Activated T-helper 2 cell treated with anti-CD3 and anti-CD28 coated beads, Interferon-gamma antibody, Interleukin-2, Interleukin-4, amounts not matched to agents 10 μg/mL and 5 μg/mL and 100 μg/mL, durations not matched to agents 14 hours and 24 hours and 36 hours (primary cell): ENCODE measurements at regions not wholly inside any gene's neighbourhood (a gene's known extent, or its start where the extent isn't known, plus 50 kb on each side); places are given as distances from the start of the nearest gene placed in this dataset.

Experiments used
- DNase-seq: peaks from one replicate; pipeline ENCODE4 v3.0.0; 2021; ENCODE audit warnings: low spot score
- H3K27ac Mint-ChIP-seq: one replicate; pipeline ENCODE4 v1.8.0; 2021; ENCODE audit warnings: mixed read lengths
- H3K27me3 Mint-ChIP-seq: one replicate; pipeline ENCODE4 v1.8.0; 2021; ENCODE audit warnings: low read depth, mixed read lengths
- H3K36me3 Mint-ChIP-seq: one replicate; pipeline ENCODE4 v1.8.0; 2021; ENCODE audit warnings: low read depth, mixed read lengths
- H3K4me1 Mint-ChIP-seq: one replicate; pipeline ENCODE4 v1.8.0; 2021; ENCODE audit warnings: low read depth, mixed read lengths
- H3K4me3 Mint-ChIP-seq: one replicate; pipeline ENCODE4 v1.8.0; 2021; ENCODE audit warnings: low read depth, mild to moderate bottlenecking, moderate library complexity, mixed read lengths
- H3K9me3 Mint-ChIP-seq: one replicate; pipeline ENCODE4 v1.8.0; 2021; ENCODE audit warnings: mixed read lengths
- intact Hi-C: fragments of 100-400 bp; cut with micrococcal nuclease; formaldehyde crosslinking; loops from one replicate; pipeline ENCODE4 v1.15.1; 2023

GRCh38 chr13:63344711-63345110 is 1929.1 kb upstream of the PCDH20 start:
- no peak overlapping the region for H3K27ac Mint-ChIP-seq
- H3K36me3 Mint-ChIP-seq = no peaks in the 10 kb centered on the region
- no peaks in the 10 kb centered on the region for H3K4me1 Mint-ChIP-seq
- DNase-seq = no peak
- no peaks in the 10 kb centered on the region for H3K27me3 Mint-ChIP-seq
- H3K9me3 Mint-ChIP-seq = peaks cover 22% of the 10 kb centered on the region
- H3K4me3 Mint-ChIP-seq = no peak overlapping the region
- intact Hi-C loops = no loop called here

- intact Hi-C loops = no loop called here
- H3K4me1 Mint-ChIP-seq = no peaks in the 10 kb centered on the region
- H3K27me3 Mint-ChIP-seq = no peaks in the 10 kb centered on the region
These were observed 1922.3 kb upstream of the PCDH20 start for GRCh38 chr13:63337921-63338320.

DNA sequence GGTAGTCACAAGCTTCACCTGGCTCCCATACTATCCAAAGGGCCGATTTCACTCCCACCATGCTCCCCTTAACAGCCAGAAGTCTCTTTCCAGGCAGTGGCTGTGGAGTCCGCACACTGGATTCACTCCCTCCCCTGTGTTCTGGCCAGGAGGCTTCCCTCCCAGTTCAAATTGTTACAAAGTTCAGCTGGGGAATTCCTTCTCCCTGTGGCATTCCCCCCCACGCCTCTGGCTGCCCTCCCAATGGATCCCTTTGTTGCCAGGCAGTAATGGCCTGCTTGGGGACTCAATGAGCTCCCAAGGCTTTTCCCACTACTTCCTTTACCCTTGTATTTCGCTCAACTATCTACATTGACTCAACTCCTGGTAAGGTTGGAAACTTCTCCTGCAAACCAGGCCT is 1921.4 kb upstream of the PCDH20 start:
- Mint-ChIP-seq H3K4me3 (no peak overlapping the region), H3K27me3 (no peaks in the 10 kb centered on the region), H3K4me1 (no peaks in the 10 kb centered on the region), H3K27ac (no peak overlapping the region), H3K36me3 (no peaks in the 10 kb centered on the region), H3K9me3 (peaks cover 40% of the 10 kb centered on the region)
- DNase-seq = no peak
- intact Hi-C loops = no loop called here

More at GRCh38 chr13:63337921-63338320, 1922.3 kb upstream of the PCDH20 start:
- no peak overlapping the region for H3K27ac Mint-ChIP-seq
- peaks cover 38% of the 10 kb centered on the region for H3K9me3 Mint-ChIP-seq
- H3K4me3 Mint-ChIP-seq = no peak overlapping the region
- no peak for DNase-seq
- H3K36me3 Mint-ChIP-seq = no peaks in the 10 kb centered on the region

GRCh38 chr13:63336549-63336948 is 1920.9 kb upstream of the PCDH20 start:
- DNase-seq = no peak
- Mint-ChIP-seq H3K36me3 (no peaks in the 10 kb centered on the region), H3K9me3 (peaks cover 40% of the 10 kb centered on the region), H3K4me3 (no peak overlapping the region), H3K4me1 (no peaks in the 10 kb centered on the region), H3K27ac (no peak overlapping the region), H3K27me3 (no peaks in the 10 kb centered on the region)
- intact Hi-C loops = no loop called here

GRCh38 chr13:63327584-63327983 is 1911.9 kb upstream of the PCDH20 start:
- Mint-ChIP-seq H3K4me1 (no peaks in the 10 kb centered on the region), H3K9me3 (peaks cover 15% of the 10 kb centered on the region), H3K27ac (no peak overlapping the region), H3K27me3 (no peaks in the 10 kb centered on the region), H3K36me3 (no peaks in the 10 kb centered on the region), H3K4me3 (no peak overlapping the region)
- intact Hi-C loops = no loop called here
- no peak for DNase-seq

DNA sequence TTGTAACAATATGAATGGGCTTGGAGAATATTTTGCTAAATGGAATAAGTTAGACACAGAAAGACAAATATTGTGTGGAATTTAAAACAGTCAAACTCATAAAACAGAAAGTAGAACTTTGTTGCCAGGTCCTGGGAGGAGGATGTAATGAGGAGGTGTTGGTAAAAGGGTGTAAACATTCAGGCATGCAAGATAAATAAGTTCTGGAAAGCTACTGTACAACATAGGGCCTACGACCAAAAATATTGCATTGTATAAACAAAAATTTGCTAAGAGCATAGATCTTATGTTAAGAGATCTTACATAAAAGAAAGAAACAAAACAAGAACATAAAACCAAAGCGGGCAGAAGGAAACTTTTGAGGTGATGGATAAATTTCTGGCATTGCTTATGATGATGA is 1907.8 kb upstream of the PCDH20 start:
- no peak overlapping the region for H3K27ac Mint-ChIP-seq
- peaks cover 7% of the 10 kb centered on the region for H3K9me3 Mint-ChIP-seq
- H3K4me1 Mint-ChIP-seq = no peaks in the 10 kb centered on the region
- no peaks in the 10 kb centered on the region for H3K27me3 Mint-ChIP-seq
- no peak for DNase-seq
- no peak overlapping the region for H3K4me3 Mint-ChIP-seq
- H3K36me3 Mint-ChIP-seq = no peaks in the 10 kb centered on the region
- intact Hi-C loops = no loop called here

DNA sequence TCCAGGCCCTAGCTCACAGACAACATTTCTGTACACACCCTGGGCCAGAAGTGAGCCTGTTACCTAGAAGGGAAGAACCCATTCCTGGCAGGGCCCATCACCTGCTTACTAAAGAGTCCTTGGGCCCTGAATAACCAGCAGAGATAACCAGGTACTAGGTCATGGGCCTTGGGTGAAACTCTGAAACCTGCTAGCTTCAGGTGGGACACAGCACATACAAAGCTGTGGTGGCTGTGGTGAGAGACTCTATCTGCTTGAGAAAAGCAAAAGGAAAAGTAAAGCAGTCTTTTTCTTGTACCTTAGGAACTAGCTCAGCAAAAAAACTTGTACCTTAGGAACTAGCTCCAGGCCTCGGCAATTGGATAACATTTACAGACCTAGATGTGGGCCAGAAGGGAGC is 1895.9 kb upstream of the PCDH20 start:
- Mint-ChIP-seq H3K27me3 (no peaks in the 10 kb centered on the region), H3K4me1 (no peaks in the 10 kb centered on the region)

GRCh38 chr13:63308549-63309165 is 1893.0 kb upstream of the PCDH20 start:
- no peak for DNase-seq
- H3K4me3 Mint-ChIP-seq = no peak overlapping the region
- intact Hi-C loops = no loop called here
- H3K4me1 Mint-ChIP-seq = no peaks in the 10 kb centered on the region
- no peaks in the 10 kb centered on the region for H3K27me3 Mint-ChIP-seq
- H3K9me3 Mint-ChIP-seq = peaks cover 37% of the 10 kb centered on the region
- H3K27ac Mint-ChIP-seq = no peak overlapping the region
- H3K36me3 Mint-ChIP-seq = no peaks in the 10 kb centered on the region

More for the DNA sequence above, 1895.9 kb upstream of the PCDH20 start:
- no peak overlapping the region for H3K4me3 Mint-ChIP-seq
- intact Hi-C loops = no loop called here
- H3K9me3 Mint-ChIP-seq = peaks cover 23% of the 10 kb centered on the region
- H3K27ac Mint-ChIP-seq = no peak overlapping the region
- no peak for DNase-seq
- no peaks in the 10 kb centered on the region for H3K36me3 Mint-ChIP-seq

DNA sequence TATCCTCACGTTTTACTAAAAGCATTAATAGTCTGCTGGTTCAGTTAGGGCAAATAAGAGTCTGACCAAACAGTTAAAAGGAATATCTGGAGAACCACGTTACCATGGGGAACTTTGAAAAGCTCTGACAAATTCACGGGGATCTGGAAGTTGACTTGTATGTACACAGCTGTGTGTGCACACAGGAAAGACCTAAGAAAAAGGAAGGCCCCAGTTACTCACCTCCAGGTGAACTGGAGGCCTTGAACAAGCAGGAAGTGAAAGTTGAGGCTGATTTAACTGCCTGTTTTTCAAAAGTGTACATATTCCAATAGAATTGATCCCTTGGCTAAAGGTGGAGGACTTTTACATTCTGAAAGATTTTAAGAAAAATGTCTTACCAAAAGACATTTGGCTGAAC is 1891.6 kb upstream of the PCDH20 start:
- Mint-ChIP-seq H3K9me3 (peaks cover 28% of the 10 kb centered on the region), H3K4me1 (no peaks in the 10 kb centered on the region), H3K4me3 (no peak overlapping the region), H3K27ac (no peak overlapping the region), H3K36me3 (no peaks in the 10 kb centered on the region), H3K27me3 (no peaks in the 10 kb centered on the region)
- intact Hi-C loops = no loop called here
- no peak for DNase-seq

- intact Hi-C loops = no loop called here
- H3K27ac Mint-ChIP-seq = no peak overlapping the region
- H3K4me3 Mint-ChIP-seq = no peak overlapping the region
- H3K4me1 Mint-ChIP-seq = no peaks in the 10 kb centered on the region
- H3K9me3 Mint-ChIP-seq = peaks cover 29% of the 10 kb centered on the region
- DNase-seq = no peak
- no peaks in the 10 kb centered on the region for H3K27me3 Mint-ChIP-seq
- no peaks in the 10 kb centered on the region for H3K36me3 Mint-ChIP-seq
These were observed 1890.0 kb upstream of the PCDH20 start for GRCh38 chr13:63305641-63306133.

DNA sequence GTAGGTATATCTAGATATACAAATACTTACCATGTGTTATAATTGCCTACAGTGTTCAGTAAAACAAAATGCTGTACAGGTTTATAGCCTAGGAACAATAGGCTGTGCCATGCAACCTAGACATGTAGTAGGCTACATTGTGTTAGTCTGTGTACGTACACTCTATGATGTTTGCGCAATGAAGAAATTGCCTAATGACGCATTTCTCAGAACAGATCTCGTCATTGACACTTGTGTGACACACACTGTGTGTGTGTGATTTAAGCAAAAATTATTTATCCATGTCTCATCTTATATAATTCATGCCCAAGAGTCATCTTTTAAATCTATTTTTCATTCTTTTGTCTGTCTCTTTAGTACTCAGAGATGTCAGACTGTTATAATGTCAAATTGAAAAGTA is 1888.8 kb upstream of the PCDH20 start:
- H3K4me3 Mint-ChIP-seq = no peak overlapping the region
- H3K27ac Mint-ChIP-seq = no peak overlapping the region
- H3K36me3 Mint-ChIP-seq = no peaks in the 10 kb centered on the region
- H3K4me1 Mint-ChIP-seq = no peaks in the 10 kb centered on the region
- DNase-seq = no peak
- no peaks in the 10 kb centered on the region for H3K27me3 Mint-ChIP-seq
- H3K9me3 Mint-ChIP-seq = peaks cover 33% of the 10 kb centered on the region
- intact Hi-C loops = no loop called here

GRCh38 chr13:63299866-63300394 is 1884.3 kb upstream of the PCDH20 start:
- Mint-ChIP-seq H3K36me3 (no peaks in the 10 kb centered on the region), H3K27ac (no peak overlapping the region), H3K9me3 (peaks cover 30% of the 10 kb centered on the region), H3K4me3 (no peak overlapping the region), H3K4me1 (no peaks in the 10 kb centered on the region), H3K27me3 (no peaks in the 10 kb centered on the region)
- no peak for DNase-seq
- intact Hi-C loops = no loop called here

GRCh38 chr13:63297163-63297562 is 1881.5 kb upstream of the PCDH20 start:
- H3K27ac Mint-ChIP-seq = no peak overlapping the region
- H3K9me3 Mint-ChIP-seq = peaks cover 23% of the 10 kb centered on the region
- H3K36me3 Mint-ChIP-seq = no peaks in the 10 kb centered on the region
- no peak overlapping the region for H3K4me3 Mint-ChIP-seq
- no peak for DNase-seq
- H3K4me1 Mint-ChIP-seq = no peaks in the 10 kb centered on the region
- no peaks in the 10 kb centered on the region for H3K27me3 Mint-ChIP-seq
- intact Hi-C loops = no loop called here
